Activated CD4-positive, alpha-beta T cell treated with anti-CD3 and anti-CD28 coated beads for 48 hours (primary cell): ENCODE measurements at regions not wholly inside any gene's neighbourhood (a gene's known extent, or its start where the extent isn't known, plus 50 kb on each side); places are given as distances from the start of the nearest gene placed in this dataset.

ENCODE experiments used
- DNase-seq: peaks from one replicate; pipeline ENCODE4 v3.0.0-alpha.2; 2020

DNA sequence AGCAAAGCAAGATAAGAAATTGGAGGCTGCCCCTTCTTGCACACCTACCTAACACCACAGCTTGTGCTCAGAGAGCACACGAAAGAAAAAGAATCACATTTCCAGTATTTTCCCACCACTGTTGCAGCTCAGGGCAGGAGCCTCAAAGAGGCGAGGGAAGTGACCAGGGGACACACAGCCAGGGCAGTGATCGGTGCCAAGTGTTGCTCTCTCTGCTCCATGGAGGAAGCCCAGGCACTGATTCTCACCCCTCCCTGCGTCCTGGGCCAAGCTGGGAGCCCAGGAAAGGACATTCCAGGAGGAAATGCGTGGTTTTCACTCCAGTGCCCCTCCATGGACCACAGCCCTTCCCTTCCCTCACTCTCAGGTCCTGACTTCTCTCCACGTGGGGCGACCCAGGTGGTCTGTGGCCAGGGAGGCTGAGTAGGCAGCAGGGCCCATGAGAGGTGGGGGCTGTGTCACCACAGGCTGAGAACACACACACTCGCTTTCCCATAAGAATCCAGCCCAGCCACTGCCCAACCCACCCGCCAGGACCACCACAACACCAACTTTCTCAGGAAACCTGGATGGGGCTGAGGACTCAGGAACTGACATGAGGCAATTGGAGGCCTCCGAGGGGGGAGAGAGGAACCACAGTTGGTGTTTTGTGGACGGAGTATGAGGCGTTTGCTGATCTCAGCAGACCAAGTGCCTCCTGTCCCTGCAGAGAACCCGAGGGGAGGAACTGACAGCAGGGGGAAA is 81.7 kb upstream of the MAFB start:
- no peak for DNase-seq

DNA sequence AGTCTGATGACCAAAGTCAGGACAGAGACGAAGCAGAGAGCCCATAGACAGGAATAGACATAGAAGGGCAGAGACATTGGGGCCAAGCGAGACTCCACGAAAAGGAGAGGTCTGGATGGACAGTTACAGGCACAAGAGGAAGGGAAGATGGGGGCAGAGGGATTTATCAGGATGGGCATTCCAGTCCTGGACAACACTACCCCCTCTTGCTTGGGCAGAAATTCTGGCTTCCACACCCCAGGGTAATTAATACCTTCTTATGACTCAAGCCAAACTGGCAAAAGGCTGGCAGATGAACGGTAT is 82.2 kb upstream of the MAFB start:
- no peak for DNase-seq

DNA sequence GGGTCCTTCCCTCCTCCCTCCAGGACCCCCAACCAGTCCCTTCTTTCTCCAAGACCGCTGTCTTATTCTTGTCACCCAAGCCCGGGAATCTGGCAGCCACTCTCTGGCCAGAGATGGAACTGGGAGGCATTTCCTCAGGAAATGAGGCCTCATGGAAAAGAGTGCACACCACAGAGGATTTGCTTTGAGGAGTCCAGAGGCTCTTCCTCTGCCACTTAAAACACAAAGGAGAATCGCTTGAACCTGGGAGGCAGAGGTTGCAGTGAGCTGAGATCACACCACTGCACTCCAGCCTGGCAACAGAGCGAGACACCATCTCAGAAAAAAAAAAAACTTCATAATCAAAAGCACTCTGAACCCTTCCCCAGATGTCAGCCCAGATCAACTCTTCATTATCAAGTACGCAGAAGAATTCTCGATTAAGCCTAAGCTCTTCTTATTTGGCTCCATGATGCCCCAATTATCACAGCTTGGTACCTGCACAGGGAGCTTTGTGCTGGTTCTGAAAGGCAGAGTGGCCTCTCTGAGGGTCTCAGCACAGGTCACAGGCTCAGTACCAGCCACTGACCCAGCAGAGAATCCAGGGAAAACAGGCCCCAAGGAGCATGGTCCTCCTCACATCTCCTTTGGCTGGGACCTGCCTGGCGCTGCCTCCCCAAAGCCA is 82.9 kb upstream of the MAFB start:
- DNase-seq, result no peak

DNA sequence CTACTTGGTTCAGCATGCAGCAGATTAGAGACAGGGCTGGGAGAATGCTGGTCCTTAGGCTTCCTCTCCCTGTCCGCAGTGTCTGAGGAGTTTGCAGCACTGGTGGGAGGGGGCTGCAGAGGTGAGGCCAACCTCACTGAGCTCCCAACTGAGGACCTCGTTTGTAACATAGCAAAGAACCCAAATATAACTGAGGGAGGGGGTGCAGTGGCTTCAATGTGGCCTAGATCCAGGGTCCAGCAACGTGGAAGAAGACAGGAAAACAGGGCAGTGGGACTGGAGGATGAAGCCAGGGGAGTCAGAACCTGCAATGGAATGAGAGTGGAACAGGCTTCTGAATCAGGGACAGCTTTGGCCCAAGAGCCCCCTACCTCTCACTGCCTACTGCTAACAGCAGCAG is 84.3 kb upstream of the MAFB start:
- DNase-seq, result no peak

DNA sequence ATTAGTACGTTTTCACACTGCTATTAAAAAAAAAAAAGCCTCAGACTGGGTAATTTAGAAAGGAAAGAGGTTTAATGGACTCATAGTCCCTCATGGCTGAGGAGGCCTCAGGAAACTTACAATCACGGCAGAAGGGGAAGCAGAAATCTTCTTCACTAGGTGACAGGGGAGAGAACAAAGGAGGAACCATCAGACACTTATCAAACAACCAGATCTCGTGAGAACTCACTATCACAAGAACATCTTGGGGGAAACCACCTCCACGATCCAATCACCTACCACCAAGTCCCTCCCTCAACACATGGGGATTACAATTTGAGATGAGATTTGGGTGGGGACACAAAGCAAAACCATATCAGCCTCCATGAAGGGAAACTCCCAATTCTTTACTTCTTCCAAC is 85.2 kb upstream of the MAFB start:
- DNase-seq, result no peak

DNA sequence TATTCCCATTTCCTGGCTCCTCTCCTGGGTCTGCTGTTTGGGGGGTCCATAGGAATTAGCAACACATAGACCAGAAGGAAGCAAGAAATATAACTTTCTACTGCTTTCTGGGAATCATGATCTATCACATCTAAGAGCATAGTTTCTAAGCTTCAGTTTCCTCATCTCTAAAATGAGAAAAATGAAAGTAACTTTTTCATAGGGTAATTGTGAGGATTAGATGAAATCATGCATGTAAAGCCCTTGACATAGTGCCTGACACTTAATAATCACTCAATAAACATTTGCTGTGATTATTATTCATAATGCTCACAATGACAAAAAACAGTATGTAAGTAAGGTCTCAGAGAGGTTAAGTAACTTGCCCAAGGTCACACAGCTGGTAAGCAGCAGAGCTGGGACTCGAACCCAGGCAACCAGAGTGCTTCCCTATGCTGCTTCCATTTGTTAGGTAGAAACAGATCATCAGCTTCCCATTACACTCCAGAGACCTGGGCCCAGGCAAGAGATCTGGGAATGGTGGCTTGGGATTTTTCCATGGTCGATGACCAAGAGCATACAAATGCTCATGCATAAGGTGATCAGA is 86.6 kb upstream of the MAFB start:
- no peak for DNase-seq

DNA sequence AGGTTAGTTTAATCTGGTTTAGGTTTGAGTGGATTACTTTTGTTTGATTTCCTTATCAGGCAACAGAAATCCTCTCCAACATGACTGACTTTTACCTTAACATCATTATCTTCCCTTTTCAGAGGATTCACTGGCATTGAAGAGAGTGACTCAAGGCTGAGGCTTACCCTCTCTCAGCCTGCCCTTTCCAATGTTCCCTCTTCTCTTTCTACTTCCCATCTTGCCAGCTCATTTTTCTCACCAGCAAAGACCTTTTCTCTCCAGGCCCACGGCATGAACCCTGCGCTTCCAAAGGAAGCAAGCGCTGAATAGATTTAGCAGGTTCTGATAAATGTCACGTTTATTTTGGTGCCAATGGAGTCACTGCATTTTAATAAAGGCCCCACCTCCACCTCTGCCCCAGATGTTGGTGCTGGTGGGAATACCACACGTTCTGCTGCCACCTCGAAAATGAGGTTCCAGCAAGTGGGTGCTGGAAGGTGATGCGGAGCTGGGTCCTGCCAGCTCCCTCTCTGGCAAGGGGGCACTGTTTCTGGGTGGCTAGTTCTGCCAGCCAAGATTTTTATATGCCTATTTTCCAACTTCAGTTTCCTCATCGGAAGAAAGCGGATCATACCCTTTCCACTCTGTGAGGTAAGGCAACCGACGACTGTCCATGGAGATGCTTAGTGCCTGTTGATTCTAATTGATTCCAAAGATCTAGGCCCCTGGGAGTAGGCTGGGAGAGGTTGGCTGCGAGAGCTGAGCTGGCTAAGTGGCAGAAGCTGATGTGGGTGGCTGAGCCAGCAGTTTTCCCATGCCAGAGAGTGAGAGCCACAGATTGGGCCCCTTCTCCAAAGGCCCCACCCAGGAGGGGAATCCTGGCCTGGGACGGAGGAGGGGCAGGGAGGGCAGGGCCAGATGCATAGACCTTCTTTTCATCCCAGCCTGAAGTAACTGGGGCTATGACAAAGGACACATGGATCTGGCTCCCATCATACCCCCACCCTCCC is 87.7 kb upstream of the MAFB start:
- no peak for DNase-seq

DNA sequence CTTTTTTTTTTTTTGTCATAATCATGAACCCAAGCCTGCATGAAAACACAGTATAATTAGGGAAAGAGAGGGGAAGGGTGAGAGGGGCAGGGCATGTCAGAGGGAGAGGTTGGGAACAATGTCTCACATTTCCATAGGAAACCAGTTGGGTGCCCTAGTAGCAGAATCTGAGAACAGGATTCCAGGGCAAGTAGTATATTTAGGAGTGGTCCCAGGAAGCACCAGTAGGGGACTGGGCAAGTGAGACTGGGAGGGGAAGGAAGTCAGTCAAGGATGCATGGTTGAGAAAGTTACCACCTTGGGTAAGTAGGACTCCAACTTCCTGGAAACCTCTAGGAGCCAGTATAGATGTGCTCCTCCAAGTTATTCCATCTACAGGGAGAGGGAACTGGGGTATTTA is 88.6 kb upstream of the MAFB start:
- DNase-seq, result no peak

DNA sequence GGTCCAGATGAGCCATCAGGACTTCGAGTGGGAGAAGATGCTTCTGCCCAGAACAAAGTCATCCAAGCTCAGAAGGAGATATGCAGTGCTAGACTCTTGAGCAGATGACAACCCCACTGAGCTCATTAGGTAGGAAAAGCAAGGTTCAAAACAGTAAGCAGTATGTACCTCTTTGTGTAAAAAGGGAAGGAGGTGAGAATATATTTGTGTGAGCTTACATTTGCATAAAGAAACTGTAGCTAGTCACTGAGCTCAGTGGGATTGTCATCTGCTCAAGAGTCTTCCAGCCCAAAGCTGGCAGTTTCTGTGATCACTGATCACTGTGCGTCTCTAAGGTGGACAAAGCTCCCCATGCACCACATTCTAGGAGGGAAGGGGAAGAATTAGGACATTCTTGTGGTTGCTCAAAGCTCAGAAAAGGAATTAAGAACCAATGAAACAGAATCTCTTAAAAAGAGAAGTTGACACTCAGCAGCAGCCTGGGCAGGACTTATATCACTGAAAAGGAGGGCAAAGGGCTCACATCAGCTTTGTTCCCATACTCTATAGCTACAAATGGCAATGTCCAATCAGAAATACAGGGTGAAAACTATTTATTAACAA is 90.0 kb upstream of the MAFB start:
- DNase-seq, result no peak

DNA sequence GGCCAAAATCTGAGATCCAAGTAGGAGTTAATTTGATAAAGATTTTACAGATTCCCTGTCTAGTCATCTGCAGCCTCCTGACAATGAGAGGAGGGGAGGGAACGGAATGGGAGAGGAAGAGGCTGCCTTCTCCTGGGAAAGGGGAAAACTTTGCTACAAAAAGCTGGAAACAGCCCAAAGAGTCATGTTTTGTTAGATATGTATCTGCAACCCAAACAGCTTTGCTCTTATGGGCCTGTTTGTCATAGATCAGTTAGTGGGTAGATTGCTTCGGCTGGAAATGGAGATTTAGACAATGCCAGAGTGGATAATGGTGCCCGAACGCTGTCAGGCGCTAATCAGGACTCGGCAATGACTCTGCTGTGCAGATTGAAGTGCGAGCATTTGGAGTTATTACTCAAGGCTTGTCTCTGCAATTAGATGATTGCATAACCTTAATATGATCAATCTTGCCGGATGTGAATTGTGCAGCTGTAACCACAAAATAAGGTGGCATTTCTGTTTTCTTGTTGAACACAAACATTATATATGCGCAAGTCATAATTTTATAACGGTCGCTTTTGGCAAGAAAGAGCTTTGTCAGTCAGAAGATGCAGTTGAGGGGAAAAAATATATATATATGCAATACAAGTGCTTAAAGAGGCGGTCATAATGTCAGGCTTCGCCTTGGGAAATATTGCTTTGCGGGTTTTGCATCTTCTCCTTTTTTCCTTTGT is 92.4 kb upstream of the MAFB start:
- DNase-seq, result no peak

DNA sequence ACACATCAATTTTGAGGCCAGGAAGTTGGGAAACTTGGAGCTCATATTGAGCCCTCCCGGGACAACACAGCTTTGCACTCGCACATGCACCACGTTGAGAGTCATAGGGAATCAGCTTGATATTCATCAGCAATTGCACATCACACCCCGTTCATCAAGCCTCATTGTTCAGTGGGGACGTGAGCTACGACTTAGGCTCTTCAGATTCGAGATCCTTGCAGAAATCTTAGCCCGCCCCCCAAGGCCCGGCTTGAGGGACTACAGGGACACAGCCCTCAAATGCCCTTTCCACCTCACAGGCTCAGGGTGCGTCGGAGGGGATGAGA is 93.0 kb upstream of the MAFB start:
- DNase-seq, result no peak

DNA sequence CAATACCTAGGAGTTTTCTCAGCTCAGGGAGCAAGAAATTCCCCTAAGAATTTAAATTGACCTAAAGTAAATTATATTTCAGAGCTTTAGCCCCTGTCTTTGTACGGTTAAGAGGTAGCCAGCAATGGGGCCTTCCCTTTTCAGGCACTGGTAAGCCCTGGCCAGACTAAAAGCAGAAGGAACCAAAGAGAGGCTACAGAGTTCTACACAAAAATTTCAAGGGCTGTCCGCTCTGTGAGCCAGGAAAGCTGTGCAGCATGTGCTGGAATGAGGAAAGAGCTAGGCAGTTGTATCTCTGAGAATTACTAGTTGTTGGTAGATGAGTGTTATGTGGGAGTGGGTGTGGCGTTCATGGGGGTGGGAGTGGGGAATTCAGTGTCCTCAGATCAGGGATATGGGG is 96.3 kb upstream of the MAFB start:
- no peak for DNase-seq

DNA sequence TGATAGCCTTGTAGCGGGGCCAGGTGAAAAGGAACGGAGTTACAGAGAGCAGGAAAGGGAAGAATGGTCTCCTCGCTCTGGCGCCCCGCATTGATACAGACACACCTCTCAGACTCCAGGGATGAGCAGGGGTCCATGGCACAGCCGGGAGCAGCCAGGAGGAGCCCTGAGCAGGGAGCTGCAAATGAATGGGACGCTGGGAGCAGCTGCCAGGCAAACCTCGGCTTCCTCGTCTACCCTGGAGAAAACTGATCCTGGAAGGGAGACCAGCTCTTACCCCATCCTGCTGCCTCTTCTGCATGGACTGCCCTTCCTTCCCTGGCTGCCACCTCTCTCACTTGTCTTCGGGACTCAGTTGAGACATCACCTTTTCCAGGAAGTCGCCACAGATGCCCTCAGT is 97.3 kb upstream of the MAFB start:
- DNase-seq, result no peak

DNA sequence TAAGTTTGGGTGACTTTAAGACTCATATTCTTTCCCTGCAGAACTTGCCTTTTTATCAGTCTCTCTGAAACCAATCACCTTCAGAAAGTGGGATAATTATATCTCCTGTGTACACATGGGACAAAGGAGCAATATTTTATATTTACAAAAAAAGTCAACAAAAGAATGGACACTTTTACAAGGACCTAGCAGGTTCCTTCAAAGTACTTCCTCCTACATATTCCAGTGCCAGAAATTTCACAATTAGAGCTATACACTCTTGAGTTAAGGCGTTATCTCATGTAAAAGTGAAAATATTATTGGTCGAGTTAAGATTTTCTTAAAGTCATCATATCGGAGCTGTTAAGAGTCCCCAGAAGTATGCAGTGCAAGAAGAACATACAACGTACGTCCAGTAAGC is 98.9 kb upstream of the MAFB start:
- DNase-seq, result no peak

DNA sequence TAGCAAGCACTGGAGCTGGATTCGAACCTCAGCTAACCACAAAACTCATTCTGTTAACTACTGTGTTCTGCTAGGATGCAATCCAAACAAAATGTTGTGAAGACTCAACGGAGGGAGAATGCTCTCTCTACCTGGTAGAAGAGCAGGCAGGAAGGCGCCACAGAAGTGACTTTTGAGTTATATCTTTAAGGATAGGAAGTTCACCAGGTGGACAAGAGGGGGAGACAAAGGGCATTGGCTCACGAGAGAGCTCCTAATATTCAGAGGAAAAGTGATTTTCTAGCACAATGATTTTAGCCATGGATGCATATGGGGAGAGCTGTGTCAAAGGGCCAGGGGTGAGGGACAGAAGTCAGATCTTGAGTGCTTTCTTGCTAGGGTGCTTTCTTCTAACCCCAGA is 108.4 kb upstream of the MAFB start:
- DNase-seq, result peak; percentile 11

DNA sequence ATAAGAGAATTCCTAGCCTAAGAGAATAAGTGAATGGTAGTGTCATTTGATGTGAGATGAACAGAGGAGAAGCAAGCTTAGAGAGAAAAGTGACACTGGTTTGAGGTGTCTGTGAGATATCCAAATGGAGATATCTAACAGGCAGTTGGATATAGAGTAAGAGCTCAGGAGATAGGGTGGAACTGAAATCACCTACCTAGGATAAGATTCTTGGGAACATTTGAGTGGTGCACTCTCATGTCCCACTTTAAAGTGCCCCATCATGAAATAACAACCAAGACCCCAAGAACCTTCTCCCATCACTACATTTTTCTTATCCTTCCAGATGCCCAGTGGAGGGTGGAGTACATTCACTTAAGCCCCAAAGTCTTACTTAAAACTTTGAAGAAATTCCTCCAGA is 109.0 kb upstream of the MAFB start:
- no peak for DNase-seq

DNA sequence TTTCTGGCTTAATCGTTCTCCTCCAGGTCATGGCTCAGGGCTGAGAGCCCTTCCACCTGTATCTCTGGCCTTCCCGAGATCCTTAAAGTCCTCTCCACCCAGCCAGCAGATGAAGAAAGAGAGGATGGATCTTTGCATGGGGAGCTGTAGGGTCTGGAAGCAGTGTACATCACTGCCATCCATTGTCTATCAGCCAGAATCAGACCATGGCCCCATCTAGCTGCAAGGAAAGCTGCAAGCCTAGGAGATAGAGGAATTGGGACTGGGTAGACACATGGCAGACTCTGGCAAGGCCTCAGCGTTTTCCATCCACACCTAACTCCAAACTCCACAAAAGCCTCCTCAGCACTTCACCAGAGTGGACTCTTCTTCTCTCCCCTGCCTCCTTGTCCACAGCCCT is 113.8 kb upstream of the MAFB start:
- DNase-seq, result no peak

DNA sequence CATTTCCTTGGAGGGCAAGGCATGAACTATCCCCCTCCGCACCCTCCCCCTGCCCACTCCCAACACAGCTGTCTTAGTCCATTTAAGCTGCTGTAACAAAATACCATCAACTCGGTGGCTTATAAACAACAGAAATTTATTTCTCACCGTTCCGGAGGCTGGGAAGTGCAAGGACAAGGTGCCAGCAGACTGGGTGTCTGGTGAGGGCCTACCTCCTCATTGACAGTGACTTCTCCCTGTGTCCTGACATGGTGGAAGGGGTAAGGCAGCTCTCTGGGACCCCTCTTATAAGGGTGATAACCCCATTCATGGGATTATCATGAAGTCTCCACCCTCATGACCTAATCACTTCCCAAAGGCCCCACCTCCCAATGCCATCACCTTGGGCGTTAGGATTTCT is 114.3 kb upstream of the MAFB start:
- DNase-seq, result no peak

DNA sequence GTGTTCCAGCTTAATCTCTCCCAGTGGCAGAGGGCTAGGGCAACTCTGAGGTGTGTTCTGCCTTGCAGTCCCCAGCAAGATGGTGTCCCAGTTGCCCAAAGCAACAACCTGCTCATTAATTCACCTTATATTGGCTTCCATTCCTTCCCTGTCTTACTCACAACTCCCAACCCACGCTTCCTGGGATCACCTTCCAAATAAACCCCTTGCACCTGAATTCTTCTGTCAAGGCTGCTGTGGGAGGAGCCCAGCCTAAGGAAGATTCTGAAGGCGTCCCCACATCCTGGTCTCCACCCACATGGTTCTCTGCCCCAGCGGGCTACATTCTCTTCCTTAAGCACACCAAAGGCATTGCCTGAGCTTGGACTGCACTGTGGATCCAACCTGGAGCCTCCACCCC is 116.6 kb upstream of the MAFB start:
- no peak for DNase-seq

DNA sequence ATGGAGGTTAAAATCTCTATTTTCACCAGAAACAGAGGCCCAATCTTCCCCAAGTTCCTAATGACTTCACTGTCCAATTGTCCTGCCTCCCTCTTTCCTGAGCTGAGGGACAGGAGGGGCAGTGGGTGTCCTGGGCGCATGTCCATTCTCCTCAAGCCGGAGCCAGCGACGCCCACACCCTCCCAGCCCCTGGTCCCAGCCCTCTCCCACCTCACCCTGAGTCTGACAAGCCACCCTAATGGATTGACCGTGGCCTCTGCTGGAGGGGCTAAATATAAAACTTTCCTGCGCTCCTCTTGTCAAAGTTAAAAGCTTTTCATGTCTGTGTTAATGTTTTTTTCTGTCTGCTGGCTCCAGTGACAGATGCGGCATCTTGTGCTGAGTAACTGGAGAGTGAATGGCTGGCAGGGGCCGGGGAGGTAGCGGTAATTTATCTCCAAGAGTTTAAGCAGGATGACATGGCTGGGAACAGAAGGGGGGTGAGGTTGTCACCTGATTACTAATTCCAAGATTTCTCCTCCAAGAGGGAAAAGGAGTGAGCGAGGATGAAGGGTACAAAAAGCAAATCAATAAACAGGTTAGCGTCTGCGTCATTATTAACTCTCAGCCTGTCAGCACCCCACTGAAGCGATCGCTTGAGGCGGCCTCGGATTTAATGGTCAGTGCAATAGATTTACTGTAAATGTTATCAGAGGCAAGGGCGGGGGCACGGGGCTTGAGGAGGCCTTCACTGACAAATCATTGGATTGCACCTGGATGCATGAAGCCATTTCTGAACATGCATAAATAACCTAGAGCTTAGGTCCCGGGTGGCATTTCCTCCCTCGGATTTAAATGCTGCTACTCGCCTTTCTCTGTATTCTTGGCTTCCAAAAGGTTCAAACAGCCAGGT is 118.1 kb upstream of the MAFB start:
- DNase-seq, result no peak

DNA sequence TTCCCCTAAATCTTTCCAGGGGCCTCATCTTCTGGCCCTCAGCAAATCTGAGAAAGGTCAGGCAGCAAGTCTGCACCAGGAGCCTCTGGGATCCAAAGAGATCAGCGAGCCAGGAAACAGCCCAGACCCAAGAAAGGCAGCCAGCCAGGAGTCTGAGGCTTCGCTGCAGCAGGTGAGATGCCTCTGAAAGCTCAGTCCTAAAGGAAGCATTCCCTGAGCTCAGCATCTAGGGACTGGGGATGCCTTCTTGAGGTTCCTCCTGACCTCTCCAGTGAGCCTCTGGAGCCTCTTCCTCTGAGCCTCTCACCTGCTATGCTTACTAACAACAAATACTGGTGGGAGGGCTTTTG is 118.8 kb upstream of the MAFB start:
- no peak for DNase-seq

DNA sequence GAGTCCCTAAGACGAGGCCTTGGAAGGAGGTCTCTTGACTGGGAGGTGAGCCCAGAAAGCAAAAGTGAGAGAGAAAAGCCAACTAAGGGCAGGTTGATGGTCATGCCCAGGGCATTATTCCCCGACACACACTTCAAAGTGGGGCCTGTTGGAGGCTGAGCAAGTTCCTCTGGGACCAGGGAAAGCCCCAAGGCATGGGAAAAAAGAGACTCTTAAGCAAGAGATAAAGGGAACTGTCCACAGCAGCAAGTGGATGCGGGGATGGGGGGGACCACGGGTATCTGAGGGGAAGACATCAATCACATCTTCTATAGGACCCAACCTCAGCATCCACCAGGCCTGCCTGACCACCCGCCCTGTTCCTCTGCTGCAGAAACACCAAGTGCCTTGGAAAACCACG is 119.9 kb upstream of the MAFB start:
- no peak for DNase-seq
